Stomach smooth muscle (tissue), 2 donors: ENCODE measurements at regions not wholly inside any gene's neighbourhood (a gene's known extent, or its start where the extent isn't known, plus 50 kb on each side); places are given as distances from the start of the nearest gene placed in this dataset.

ENCODE experiments used
- H3K27ac ChIP-seq: one replicate; pipeline ENCODE4 v1.7.0; 2013; ENCODE audit warnings: mild to moderate bottlenecking, low read length, inconsistent platforms
- H3K27me3 ChIP-seq, 2 donors: one replicate each; pipeline ENCODE4 v1.7.0; 2013; ENCODE audit warnings: low read length in 2 of 2; ENCODE audit not compliant: insufficient read depth in 2 of 2, control insufficient read depth in 1 of 2
- H3K36me3 ChIP-seq, 2 donors: one replicate each; pipeline ENCODE4 v1.7.0; 2013; ENCODE audit warnings: low read length in 2 of 2; ENCODE audit not compliant: control insufficient read depth in 2 of 2, insufficient read depth in 2 of 2
- H3K4me1 ChIP-seq: one replicate; pipeline ENCODE4 v1.7.0; 2013; ENCODE audit warnings: low read length; ENCODE audit not compliant: control insufficient read depth, insufficient read depth
- H3K4me3 ChIP-seq, 2 donors: one replicate each; pipeline ENCODE4 v1.7.0; 2013; ENCODE audit warnings: low read length in 2 of 2
- H3K9ac ChIP-seq, 2 donors: one replicate each; pipeline ENCODE4 v1.7.0; 2013; ENCODE audit warnings: low read length in 2 of 2, mild to moderate bottlenecking in 1 of 2
- H3K9me3 ChIP-seq, 2 donors: one replicate each; pipeline ENCODE4 v1.7.0; 2013; ENCODE audit warnings: low read length in 2 of 2; ENCODE audit not compliant: control insufficient read depth in 2 of 2
- donor health status: healthy.
- donor health status: Pancreatic carcinoma.

GRCh38 chr3:187966636-187967406 lies 187.1 kb upstream of the LPP start:
- H3K4me1 ChIP-seq, result no peaks in the 10 kb centered on the region
- no peaks in the 10 kb centered on the region for H3K36me3 ChIP-seq
- H3K9me3 ChIP-seq, result no peaks in the 10 kb centered on the region
- H3K27me3 ChIP-seq, result no peaks in the 10 kb centered on the region
- H3K27ac ChIP-seq, result no peak overlapping the region
- H3K4me3 ChIP-seq, result no peak overlapping the region
- no peak overlapping the region for H3K9ac ChIP-seq

DNA sequence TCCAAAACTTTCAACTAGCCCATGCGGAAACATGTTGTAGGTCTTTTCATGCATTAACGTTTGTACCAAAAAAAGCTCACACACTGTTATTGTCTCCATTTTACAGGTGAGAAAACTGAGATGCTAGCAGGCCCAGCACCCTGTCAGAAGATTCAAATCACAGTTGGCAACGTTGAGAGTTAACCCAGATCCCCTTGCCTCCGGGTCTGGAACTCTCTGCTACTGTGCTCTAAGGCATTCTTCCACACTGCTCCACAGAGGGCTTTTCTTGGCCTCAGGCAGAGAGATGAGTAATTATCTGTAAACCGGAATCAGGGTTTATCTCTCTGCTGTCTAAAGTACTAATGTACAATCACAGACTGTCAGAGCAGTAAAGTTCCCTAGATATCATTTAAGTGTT lies 186.0 kb upstream of the LPP start:
- no peaks in the 10 kb centered on the region for H3K9me3 ChIP-seq
- H3K4me3 ChIP-seq, result no peak overlapping the region
- H3K4me1 ChIP-seq, result no peaks in the 10 kb centered on the region
- no peak overlapping the region for H3K27ac ChIP-seq
- H3K36me3 ChIP-seq, result no peaks in the 10 kb centered on the region
- no peak overlapping the region for H3K9ac ChIP-seq
- H3K27me3 ChIP-seq, result no peaks in the 10 kb centered on the region

DNA sequence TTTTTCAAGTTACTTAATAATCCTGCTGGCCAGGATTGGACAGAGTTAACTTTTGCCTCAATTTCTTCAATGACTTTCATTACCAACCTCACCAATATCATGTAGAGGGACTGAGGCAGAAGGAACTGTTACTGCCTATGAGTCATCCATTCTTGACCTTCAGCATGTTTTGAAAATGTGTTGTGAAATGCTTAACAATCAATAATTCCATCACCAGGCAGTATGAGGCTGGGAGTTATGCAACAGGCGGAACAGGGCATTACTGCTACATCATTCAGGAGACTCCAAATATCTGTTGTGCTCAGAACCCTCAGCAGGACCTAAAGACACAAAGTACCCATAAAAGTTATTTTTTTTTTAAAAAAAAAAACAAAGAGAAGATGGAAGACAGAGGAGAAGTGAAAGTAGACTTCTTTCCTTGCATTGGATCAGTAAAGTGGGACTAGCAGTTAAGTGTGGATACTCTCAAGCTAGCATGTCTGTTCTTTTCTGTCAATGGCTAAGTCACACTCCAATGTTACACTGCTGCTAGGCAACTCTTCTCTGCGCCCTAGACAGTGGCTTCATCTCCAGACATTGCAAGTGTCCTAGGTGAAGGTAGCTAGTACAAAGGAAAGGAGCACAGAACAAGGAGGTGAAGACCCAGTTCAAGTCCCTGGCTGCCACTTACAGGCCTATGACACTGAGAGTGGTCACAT lies 184.9 kb upstream of the LPP start:
- Histone ChIP-seq H3K27ac (no peak overlapping the region), H3K4me1 (no peaks in the 10 kb centered on the region), H3K36me3 (no peaks in the 10 kb centered on the region), H3K9ac (no peak overlapping the region), H3K27me3 (no peaks in the 10 kb centered on the region), H3K9me3 (no peaks in the 10 kb centered on the region), H3K4me3 (no peak overlapping the region)

- Histone ChIP-seq H3K9ac (no peak overlapping the region), H3K36me3 (no peaks in the 10 kb centered on the region), H3K9me3 (no peaks in the 10 kb centered on the region), H3K27ac (no peak overlapping the region), H3K4me3 (no peak overlapping the region), H3K27me3 (no peaks in the 10 kb centered on the region), H3K4me1 (no peaks in the 10 kb centered on the region)
Observed at GRCh38 chr3:187969581-187969950, 184.4 kb upstream of the LPP start.

DNA sequence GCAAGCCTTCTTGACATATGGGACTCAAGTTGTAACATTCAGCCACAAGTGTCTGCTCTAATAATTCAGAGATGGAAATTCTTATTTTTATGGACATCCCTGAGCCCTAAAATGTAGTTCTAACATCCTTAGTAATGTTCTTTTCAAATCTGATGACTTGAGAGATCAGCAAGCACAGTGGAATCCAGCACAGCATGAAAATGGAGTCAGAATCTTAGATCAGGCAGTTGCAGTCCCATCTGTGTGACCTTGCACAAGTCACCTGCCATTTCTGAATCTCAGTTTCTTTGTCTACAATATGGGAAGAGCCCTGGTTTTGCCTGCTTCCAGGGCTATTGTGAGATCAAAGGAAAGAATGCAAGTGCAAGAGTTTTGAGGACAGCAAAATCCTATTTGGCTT lies 183.9 kb upstream of the LPP start:
- no peaks in the 10 kb centered on the region for H3K27me3 ChIP-seq
- H3K9ac ChIP-seq, result no peak overlapping the region
- no peak overlapping the region for H3K27ac ChIP-seq
- no peaks in the 10 kb centered on the region for H3K4me1 ChIP-seq
- H3K36me3 ChIP-seq, result no peaks in the 10 kb centered on the region
- no peaks in the 10 kb centered on the region for H3K9me3 ChIP-seq
- H3K4me3 ChIP-seq, result no peak overlapping the region

DNA sequence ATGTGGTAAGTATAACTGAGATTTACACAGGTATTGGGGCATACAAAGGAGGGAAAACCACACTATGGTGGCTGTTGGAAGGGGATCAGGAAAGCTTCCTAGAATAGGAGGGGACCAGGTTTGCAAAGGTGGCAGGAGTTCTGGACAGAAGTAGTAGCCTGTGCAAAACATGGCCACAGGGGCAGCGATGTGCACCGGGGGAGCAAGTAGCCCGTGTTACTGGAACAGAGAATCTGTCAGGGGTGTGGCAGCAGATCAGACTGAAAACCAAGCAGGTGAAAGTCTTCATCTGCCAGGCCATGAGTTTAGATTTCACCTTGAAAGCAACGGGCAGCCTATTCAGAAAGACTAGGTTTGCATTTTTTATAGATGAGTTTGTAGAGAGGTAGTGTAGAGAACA lies 182.3 kb upstream of the LPP start:
- Histone ChIP-seq H3K9me3 (no peaks in the 10 kb centered on the region), H3K36me3 (no peaks in the 10 kb centered on the region), H3K9ac (no peak overlapping the region), H3K27ac (no peak overlapping the region), H3K27me3 (no peaks in the 10 kb centered on the region), H3K4me3 (no peak overlapping the region), H3K4me1 (no peaks in the 10 kb centered on the region)

- no peak overlapping the region for H3K4me3 ChIP-seq
- H3K27ac ChIP-seq, result no peak overlapping the region
- H3K9ac ChIP-seq, result no peak overlapping the region
- H3K9me3 ChIP-seq, result peaks cover 0 to under 1% of the 10 kb centered on the region in 2 donors
- H3K36me3 ChIP-seq, result no peaks in the 10 kb centered on the region
- H3K4me1 ChIP-seq, result no peaks in the 10 kb centered on the region
- H3K27me3 ChIP-seq, result no peaks in the 10 kb centered on the region
Observed at GRCh38 chr3:187972454-187972853, 181.5 kb upstream of the LPP start.

- no peak overlapping the region for H3K9ac ChIP-seq
- no peak overlapping the region for H3K27ac ChIP-seq
- no peaks in the 10 kb centered on the region for H3K4me1 ChIP-seq
- H3K27me3 ChIP-seq, result no peaks in the 10 kb centered on the region
- no peak overlapping the region for H3K4me3 ChIP-seq
- H3K36me3 ChIP-seq, result no peaks in the 10 kb centered on the region
- H3K9me3 ChIP-seq, result peaks cover 0 to 4% of the 10 kb centered on the region in 2 donors
Observed at GRCh38 chr3:187973977-187974870, 179.7 kb upstream of the LPP start.

GRCh38 chr3:187974871-187975271 lies 179.1 kb upstream of the LPP start:
- Histone ChIP-seq H3K4me3 (no peak overlapping the region), H3K4me1 (no peaks in the 10 kb centered on the region), H3K9ac (no peak overlapping the region), H3K36me3 (no peaks in the 10 kb centered on the region), H3K27ac (no peak overlapping the region), H3K9me3 (peaks cover 0 to 4% of the 10 kb centered on the region in 2 donors), H3K27me3 (no peaks in the 10 kb centered on the region)

- Histone ChIP-seq H3K9me3 (peaks cover 0 to 4% of the 10 kb centered on the region in 2 donors), H3K27ac (no peak overlapping the region), H3K27me3 (no peaks in the 10 kb centered on the region), H3K4me3 (no peak overlapping the region), H3K36me3 (no peaks in the 10 kb centered on the region), H3K4me1 (no peaks in the 10 kb centered on the region), H3K9ac (no peak overlapping the region)
Observed at GRCh38 chr3:187975561-187976364, 178.2 kb upstream of the LPP start.
